SK-MEL-5 (cell line): ENCODE measurements at regions not wholly inside any gene's neighbourhood (a gene's known extent, or its start where the extent isn't known, plus 50 kb on each side); places are given as distances from the start of the nearest gene placed in this dataset.
"Not testable (repeated sequence)": the region's sequence is repeated elsewhere in the genome, so short reads cannot be mapped to it uniquely, and the experiment has no call there.

Source experiments
- DNase-seq: peaks from one replicate; pipeline ENCODE4 v3.0.0-alpha.2; 2016; ENCODE audit warnings: low read depth, low spot score
- in situ Hi-C: cut with HindIII; loops from 2 replicates; pipeline ENCODE4 v1.10.0; 2016; ENCODE audit warnings: low sequenced_read_pairs, high pct_unique_total_duplicates, low pct_unique_long_range_greater_than_20kb

DNA sequence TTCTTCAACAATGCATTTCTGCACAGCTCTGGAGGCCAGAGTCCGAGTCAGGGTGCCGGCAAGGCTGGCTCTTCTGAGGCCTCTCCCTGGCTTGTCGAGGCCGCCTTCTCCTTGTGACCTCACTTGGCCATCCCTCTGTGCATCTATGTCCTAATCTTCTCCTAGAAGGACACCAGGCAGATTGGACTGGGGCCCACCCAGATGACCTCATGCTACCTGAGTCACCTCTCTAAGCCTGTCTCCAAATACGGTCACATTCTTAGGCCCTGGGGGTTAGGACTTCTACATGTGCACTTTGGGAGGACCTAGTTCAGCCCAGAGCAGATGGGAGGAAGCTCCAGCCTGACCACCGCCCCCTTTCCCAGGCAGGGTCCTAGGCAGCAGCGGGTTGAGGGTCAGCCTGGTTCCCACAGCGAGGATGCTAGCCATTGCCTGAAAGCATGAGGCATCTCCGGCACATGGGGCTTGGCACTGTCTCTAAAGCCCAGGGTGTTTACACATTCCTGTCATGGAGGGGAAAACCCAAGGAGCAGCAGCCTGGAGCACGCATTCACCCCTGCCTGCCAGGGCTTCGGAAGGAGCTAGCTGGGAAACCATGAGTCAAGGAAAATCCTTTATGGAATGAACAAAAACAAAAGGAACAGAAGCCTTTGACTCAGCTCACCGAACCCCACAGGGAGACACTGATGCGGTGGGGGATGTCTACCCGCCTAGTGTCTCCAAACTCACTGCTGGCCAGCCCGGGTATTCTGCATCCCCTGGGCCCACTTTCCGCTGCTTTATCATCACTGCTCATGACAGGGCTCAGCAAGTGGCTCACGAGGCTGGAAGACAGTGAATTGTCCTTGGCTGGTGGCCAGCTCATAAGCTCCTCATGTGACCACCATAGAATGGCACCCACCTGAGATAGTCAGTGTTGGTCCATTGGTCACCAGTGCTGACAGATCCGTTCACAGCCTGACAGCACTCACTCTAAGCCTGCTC lies 140.2 kb upstream of the ZNF469 start:
- in situ Hi-C loops, DNase-seq: not testable (repeated sequence)

GRCh38 chr16:88243921-88244320 lies 138.8 kb upstream of the ZNF469 start:
- DNase-seq, in situ Hi-C loops: not testable (repeated sequence)

DNA sequence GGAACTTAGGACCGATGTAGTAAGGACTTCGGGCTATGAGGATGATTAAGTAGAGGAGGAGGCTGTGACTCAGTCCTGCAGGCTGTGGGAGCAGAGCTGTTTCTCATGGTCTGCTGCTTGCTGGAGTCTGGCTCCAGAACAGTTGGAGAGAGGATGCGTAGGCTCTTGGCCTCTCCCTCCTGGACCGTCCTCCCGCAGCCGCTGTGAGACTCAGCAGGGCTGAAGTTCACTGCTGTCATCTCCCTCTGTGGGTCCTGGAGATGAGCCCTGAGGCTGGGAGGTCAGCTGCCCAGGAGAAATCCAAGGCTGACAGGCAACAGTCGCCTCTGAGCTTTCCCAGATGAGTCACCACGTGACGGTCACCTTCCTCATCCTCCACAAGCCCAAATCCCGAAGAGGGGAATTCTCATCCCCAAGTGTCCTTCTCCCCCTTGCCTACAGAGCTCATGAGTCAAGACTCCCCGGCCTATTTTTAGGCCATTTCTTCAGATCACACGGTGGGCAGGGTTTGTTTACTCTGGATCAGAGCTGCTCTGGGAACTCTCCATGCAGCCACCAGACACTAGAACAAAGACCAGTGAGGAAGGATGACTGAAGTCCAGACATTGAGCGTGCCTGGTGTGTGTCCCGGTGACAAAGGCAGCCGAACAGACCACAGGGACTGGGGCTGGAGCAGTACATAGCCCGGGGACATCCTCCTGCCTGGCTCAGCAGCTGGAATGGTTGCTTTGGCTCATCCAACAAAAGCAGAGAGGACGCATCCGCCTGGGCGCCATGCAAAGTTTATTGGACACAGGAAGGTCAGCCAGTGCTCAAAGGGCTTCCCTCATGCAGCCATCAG lies 137.3 kb upstream of the ZNF469 start:
- in situ Hi-C loops = not testable (repeated sequence)
- DNase-seq = peak; percentile 29

- DNase-seq, in situ Hi-C loops: not testable (repeated sequence)
These were observed 135.7 kb upstream of the ZNF469 start for GRCh38 chr16:88246955-88247582.

DNA sequence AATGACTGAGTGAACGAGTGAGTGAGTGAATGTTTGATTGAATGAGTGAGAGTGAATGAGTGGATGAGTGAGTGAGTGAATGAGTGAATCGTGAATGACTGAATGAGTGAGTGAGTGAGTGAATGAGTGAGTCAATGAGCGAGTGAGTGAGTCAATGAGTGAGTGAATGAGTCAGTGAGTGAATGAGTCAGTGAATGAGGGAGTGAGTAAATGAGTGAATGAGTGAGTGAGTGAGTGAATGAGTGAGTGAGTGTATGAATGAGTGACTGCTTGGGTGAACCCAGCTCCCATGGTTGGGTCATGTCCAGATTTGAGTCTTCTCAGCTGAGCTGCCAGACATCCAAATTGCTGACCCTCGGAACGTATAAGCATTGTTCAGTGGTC lies 135.2 kb upstream of the ZNF469 start:
- in situ Hi-C loops, DNase-seq: not testable (repeated sequence)

GRCh38 chr16:88248761-88249160 lies 134.0 kb upstream of the ZNF469 start:
- DNase-seq, in situ Hi-C loops: not testable (repeated sequence)

GRCh38 chr16:88250381-88250780 lies 132.4 kb upstream of the ZNF469 start:
- in situ Hi-C loops = not testable (repeated sequence)

GRCh38 chr16:88252057-88252794 lies 130.5 kb upstream of the ZNF469 start:
- in situ Hi-C loops, DNase-seq: not testable (repeated sequence)

More at GRCh38 chr16:88250381-88250780, 132.4 kb upstream of the ZNF469 start:
- not testable (repeated sequence) for DNase-seq

- DNase-seq, in situ Hi-C loops: not testable (repeated sequence)
These were observed 124.6 kb upstream of the ZNF469 start for GRCh38 chr16:88258141-88258540.

DNA sequence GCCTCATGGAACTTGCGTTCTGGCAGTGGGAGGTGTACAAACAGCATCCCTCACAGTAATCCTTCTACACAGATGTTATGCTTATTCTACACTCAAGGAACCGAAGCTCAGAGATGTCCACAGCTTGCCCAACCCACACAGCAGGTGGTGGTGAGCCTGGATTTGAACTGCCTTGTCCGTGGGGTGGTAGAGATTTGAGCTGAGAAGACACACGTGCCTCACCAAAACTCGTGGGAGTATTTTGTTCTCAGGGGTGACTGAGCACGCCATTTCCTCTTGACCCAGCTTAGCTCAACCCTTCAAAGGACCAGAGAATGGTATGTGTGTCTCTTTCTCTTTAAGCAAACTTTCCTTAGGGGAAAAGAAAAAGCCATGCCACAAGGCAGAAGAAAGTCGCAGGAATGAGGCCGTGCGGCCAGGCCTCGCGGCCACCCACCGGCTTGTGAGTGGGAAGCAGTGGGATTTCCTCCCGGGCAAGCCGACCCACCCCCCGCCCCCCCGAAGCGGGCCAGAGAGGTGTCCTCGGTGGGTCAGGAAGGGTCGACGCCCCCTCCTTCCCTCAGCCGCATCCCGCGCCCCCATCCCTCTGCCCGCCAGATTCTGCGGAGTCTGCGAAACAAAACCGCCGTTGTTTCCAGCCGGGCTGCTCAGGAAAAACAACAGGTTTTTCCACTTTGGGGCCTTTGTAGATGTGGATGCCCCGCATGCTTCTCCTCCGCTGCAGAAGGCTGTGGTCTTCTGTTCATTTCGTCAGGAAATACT lies 123.8 kb upstream of the ZNF469 start:
- in situ Hi-C loops, DNase-seq: not testable (repeated sequence)

DNA sequence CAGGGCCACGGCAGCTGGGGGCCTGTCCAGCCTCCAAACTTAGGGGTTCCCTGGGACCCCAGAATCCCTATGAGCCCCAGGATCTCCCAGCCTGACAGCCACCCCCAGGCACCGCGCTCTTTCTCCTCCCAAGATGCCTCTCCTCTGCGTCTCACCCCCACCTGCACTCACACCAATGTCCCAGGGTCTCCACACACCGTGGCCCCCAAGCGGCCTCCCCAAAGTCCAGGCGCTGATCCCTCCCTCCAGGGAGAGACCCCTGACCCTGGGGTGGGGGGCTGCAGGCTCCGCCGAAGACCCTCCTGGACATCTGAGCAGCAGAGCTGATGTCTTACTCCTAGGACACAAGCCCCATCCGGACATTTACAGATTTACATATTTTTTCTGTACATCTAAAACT lies 123.2 kb upstream of the ZNF469 start:
- in situ Hi-C loops, DNase-seq: not testable (repeated sequence)

GRCh38 chr16:88260146-88260545 lies 122.6 kb upstream of the ZNF469 start:
- in situ Hi-C loops, DNase-seq: not testable (repeated sequence)

DNA sequence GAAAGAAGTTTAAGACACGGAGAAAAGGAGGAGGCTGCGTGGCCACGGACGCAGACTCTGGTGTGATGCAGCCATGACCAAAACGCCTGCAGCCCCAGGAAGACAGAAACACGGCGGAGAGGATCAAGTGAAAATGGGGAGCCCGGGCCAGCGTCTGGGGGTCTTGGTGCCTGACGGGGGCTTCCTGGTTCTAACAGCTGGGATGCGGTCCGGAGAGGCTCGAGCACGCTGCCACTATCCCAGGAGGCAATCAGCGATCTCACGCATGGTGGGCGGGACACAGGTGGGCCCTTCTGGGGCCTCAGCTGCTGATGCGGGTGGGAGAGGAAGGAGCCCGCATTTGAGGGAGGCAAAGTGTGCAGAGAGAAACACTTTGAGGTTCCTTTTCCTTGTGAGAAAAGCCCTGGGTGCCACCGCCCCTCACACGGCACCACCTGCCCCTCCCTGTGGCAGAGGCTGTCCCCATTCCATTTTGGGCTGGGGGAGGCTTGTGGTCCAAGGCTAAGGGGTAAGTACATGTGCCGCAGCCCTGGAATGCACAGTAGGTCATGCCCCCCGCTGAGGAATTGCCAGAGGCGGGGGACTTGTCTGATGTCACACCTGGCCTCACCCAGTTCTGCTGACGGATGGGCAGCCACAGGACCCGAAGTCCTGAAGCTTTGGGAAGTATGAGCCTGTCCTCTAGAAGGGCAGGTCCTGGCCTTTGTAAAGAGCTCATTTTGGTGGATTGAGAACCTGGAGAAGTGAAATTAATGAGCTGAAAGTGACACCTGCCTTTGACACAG lies 121.7 kb upstream of the ZNF469 start:
- in situ Hi-C loops, DNase-seq: not testable (repeated sequence)

DNA sequence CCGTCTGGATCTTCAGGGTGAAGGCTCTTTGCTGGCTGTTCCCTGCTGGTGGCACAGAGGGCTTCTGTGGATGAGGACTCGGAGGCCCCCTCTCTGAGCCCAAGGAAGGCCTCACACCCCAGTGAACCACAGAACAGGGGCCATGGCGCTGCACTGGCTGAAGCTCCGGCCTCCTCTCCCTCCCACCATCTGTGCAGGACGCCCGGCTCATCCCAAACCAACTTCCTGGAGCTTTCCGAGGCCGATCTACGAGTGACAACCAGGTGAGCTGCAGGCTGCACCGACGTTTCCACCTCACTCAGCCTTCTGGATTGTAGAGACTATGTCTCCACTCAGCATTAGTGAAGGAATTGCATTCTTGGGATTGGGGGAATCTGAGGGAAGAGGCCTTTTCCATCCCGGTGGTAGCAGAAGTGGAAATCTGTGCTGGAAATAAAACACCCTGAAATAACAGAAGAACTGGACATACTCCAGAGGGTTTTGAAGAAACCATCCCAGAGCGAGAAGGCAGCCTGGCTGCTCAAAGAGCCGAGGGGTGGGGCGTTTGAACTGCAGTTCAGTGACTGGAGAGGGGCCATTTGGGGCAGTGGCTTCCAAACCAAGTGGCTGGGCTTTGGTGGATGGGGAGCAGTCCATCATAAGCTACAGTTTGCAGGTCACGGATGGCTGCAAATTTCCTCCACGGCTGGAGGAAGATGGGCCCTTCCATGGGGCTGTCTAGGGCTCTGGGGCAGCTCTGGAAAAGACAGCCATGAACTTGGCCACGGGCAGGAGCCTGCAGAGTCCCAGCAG lies 120.7 kb upstream of the ZNF469 start:
- in situ Hi-C loops = not testable (repeated sequence)

More for the DNA sequence above, 120.7 kb upstream of the ZNF469 start:
- DNase-seq = not testable (repeated sequence)
